MM.1S (cell line): ENCODE measurements at regions not wholly inside any gene's neighbourhood (a gene's known extent, or its start where the extent isn't known, plus 50 kb on each side); places are given as distances from the start of the nearest gene placed in this dataset.

Experiments
- DNase-seq: peaks from one replicate; pipeline ENCODE4 v3.0.0-alpha.2; 2015
- H2AFZ ChIP-seq: fragments of 300-600 bp; sonication (generic); 2 replicates; pipeline ENCODE4 v1.6.0; 2016; ENCODE audit warnings: antibody characterized with exemption, low read length
- H3F3A ChIP-seq: fragments of 300-600 bp; sonication (generic); 2 replicates; pipeline ENCODE4 v1.6.1; 2016; ENCODE audit warnings: mild to moderate bottlenecking, antibody characterized with exemption, low read length, moderate library complexity, mixed read lengths; ENCODE audit not compliant: insufficient read depth
- H3K27ac ChIP-seq: fragments of 300-600 bp; sonication (generic); 2 replicates; pipeline ENCODE4 v1.5.1; 2016; ENCODE audit warnings: mild to moderate bottlenecking, low read length
- H3K27me3 ChIP-seq: fragments of 300-600 bp; sonication (generic); replicated peaks from 2 replicates; pipeline ENCODE4 v1.6.0; 2016; ENCODE audit warnings: low read length; ENCODE audit not compliant: insufficient read depth
- H3K36me3 ChIP-seq: fragments of 300-600 bp; sonication (generic); replicated peaks from 2 replicates; pipeline ENCODE4 v1.6.1; 2016; ENCODE audit warnings: mild to moderate bottlenecking, low read length, mixed read lengths; ENCODE audit not compliant: insufficient read depth
- H3K4me1 ChIP-seq: fragments of 300-600 bp; sonication (generic); 2 replicates; pipeline ENCODE4 v1.6.1; 2016; ENCODE audit warnings: low read length, mixed read lengths
- H3K4me2 ChIP-seq: fragments of 300-600 bp; sonication (generic); 2 replicates; pipeline ENCODE4 v1.6.0; 2016; ENCODE audit warnings: low read depth, low read length
- H3K4me3 ChIP-seq: fragments of 300-600 bp; sonication (generic); 2 replicates; pipeline ENCODE4 v1.5.1; 2016; ENCODE audit warnings: low read length, mixed read lengths
- H3K79me2 ChIP-seq: fragments of 300-600 bp; sonication (generic); 2 replicates; pipeline ENCODE4 v1.6.1; 2016; ENCODE audit warnings: mixed run types, low read length, mixed read lengths
- H3K9ac ChIP-seq: fragments of 300-600 bp; sonication (generic); 2 replicates; pipeline ENCODE4 v1.6.1; 2016; ENCODE audit warnings: low read length, mixed read lengths
- H3K9me2 ChIP-seq: fragments of 300-600 bp; sonication (generic); replicated peaks from 2 replicates; pipeline ENCODE4 v1.6.1; 2016; ENCODE audit warnings: mild to moderate bottlenecking, low read length, mixed read lengths; ENCODE audit not compliant: insufficient read depth
- H3K9me3 ChIP-seq: fragments of 300-600 bp; sonication (generic); replicated peaks from 2 replicates; pipeline ENCODE4 v1.6.1; 2016; ENCODE audit warnings: mild to moderate bottlenecking, low read length, mixed read lengths; ENCODE audit not compliant: insufficient read depth
- H4K20me1 ChIP-seq: fragments of 300-600 bp; sonication (generic); 2 replicates; pipeline ENCODE4 v1.6.1; 2016; ENCODE audit warnings: mild to moderate bottlenecking, low read length, moderate library complexity, mixed read lengths; ENCODE audit not compliant: insufficient read depth
- CTCF ChIP-seq: fragments of 300-600 bp; sonication (generic); IDR thresholded peaks from 2 replicates; pipeline ENCODE4 v1.5.1; 2016; ENCODE audit warnings: antibody characterized with exemption, low read length, mixed read lengths
- EZH2 ChIP-seq: fragments of 300-600 bp; sonication (generic); optimal IDR thresholded peaks from 2 replicates; pipeline ENCODE3; 2017; ENCODE audit warnings: low read depth, mild to moderate bottlenecking, antibody characterized with exemption, low read length, mixed read lengths
- EZH2phosphoT487 ChIP-seq: fragments of 300-600 bp; sonication (generic); IDR thresholded peaks from 2 replicates; pipeline ENCODE4 v1.6.1; 2018; ENCODE audit warnings: antibody characterized with exemption, low read length

- Histone ChIP-seq H4K20me1 (no peaks in the 10 kb centered on the region), H3K9me3 (no peaks in the 10 kb centered on the region), H3K4me2 (no peak overlapping the region), H3K9me2 (no peaks in the 10 kb centered on the region), H2AFZ (no peak overlapping the region), H3K9ac (no peak overlapping the region), H3K4me3 (no peak overlapping the region), H3K79me2 (no peaks in the 10 kb centered on the region), H3F3A (no peaks in the 10 kb centered on the region), H3K27ac (no peak overlapping the region), H3K4me1 (no peaks in the 10 kb centered on the region), H3K36me3 (no peaks in the 10 kb centered on the region), H3K27me3 (no peaks in the 10 kb centered on the region)
- no peak for TF ChIP-seq EZH2phosphoT487
- TF ChIP-seq CTCF = no peak
- TF ChIP-seq EZH2 = no peak
- DNase-seq = no peak
Observed at GRCh38 chr16:72404299-72404698, 232.3 kb upstream of the PMFBP1 start.

- no peaks in the 10 kb centered on the region for H3K9me2 ChIP-seq
- no peaks in the 10 kb centered on the region for H3K36me3 ChIP-seq
- no peaks in the 10 kb centered on the region for H3K79me2 ChIP-seq
- no peaks in the 10 kb centered on the region for H3F3A ChIP-seq
- no peak overlapping the region for H3K9ac ChIP-seq
- DNase-seq = no peak
- H3K9me3 ChIP-seq = no peaks in the 10 kb centered on the region
- TF ChIP-seq EZH2phosphoT487 = no peak
- no peak for TF ChIP-seq EZH2
- TF ChIP-seq CTCF = no peak
- no peaks in the 10 kb centered on the region for H3K4me1 ChIP-seq
- H3K4me3 ChIP-seq = no peak overlapping the region
- no peak overlapping the region for H2AFZ ChIP-seq
- no peaks in the 10 kb centered on the region for H4K20me1 ChIP-seq
- no peaks in the 10 kb centered on the region for H3K27me3 ChIP-seq
- no peak overlapping the region for H3K27ac ChIP-seq
- no peak overlapping the region for H3K4me2 ChIP-seq
Observed at GRCh38 chr16:72401084-72401361, 229.1 kb upstream of the PMFBP1 start.

GRCh38 chr16:72400257-72401083 lies 228.5 kb upstream of the PMFBP1 start:
- no peak overlapping the region for H3K4me3 ChIP-seq

More at GRCh38 chr16:72400257-72401083, 228.5 kb upstream of the PMFBP1 start:
- H3K36me3 ChIP-seq = no peaks in the 10 kb centered on the region
- H3K9me2 ChIP-seq = no peaks in the 10 kb centered on the region
- H3F3A ChIP-seq = no peaks in the 10 kb centered on the region
- H3K27ac ChIP-seq = no peak overlapping the region
- H3K27me3 ChIP-seq = no peaks in the 10 kb centered on the region
- no peak overlapping the region for H3K4me2 ChIP-seq
- TF ChIP-seq EZH2phosphoT487 (no peak), CTCF (peak; percentile 45), EZH2 (no peak)
- no peaks in the 10 kb centered on the region for H3K4me1 ChIP-seq
- no peaks in the 10 kb centered on the region for H3K79me2 ChIP-seq
- no peaks in the 10 kb centered on the region for H4K20me1 ChIP-seq
- no peak overlapping the region for H2AFZ ChIP-seq
- H3K9me3 ChIP-seq = no peaks in the 10 kb centered on the region
- peak; percentile 31 for DNase-seq
- no peak overlapping the region for H3K9ac ChIP-seq
